EL (cell line): ENCODE measurements at regions not wholly inside any gene's neighbourhood (a gene's known extent, or its start where the extent isn't known, plus 50 kb on each side); places are given as distances from the start of the nearest gene placed in this dataset.

Source experiments
- DNase-seq: peaks from one replicate; pipeline ENCODE4 v3.0.0-alpha.2; 2016

DNA sequence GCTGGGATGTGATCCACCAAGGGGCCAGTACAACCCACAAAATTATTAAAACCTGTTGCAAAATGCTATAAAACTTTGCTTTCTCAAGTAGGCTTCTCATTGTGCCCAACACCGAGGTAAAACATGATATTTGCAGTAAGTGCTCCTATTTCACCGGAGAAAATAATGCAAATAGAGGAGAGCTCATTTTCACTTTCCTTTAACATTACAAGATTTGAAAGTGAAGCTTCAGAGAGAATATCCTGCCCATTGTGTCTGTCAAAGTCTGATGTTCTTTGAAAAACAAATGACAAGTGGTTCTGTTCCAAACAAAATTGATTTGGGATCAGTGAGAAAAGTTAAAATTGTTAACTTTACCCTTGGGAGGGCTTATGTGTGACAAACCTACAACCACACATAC, 287.1 kb downstream of the KCNN2 start:
- no peak for DNase-seq

GRCh38 chr5:114644576-114644975, 282.7 kb downstream of the KCNN2 start:
- no peak for DNase-seq

GRCh38 chr5:114636271-114636670, 274.4 kb downstream of the KCNN2 start:
- no peak for DNase-seq

DNA sequence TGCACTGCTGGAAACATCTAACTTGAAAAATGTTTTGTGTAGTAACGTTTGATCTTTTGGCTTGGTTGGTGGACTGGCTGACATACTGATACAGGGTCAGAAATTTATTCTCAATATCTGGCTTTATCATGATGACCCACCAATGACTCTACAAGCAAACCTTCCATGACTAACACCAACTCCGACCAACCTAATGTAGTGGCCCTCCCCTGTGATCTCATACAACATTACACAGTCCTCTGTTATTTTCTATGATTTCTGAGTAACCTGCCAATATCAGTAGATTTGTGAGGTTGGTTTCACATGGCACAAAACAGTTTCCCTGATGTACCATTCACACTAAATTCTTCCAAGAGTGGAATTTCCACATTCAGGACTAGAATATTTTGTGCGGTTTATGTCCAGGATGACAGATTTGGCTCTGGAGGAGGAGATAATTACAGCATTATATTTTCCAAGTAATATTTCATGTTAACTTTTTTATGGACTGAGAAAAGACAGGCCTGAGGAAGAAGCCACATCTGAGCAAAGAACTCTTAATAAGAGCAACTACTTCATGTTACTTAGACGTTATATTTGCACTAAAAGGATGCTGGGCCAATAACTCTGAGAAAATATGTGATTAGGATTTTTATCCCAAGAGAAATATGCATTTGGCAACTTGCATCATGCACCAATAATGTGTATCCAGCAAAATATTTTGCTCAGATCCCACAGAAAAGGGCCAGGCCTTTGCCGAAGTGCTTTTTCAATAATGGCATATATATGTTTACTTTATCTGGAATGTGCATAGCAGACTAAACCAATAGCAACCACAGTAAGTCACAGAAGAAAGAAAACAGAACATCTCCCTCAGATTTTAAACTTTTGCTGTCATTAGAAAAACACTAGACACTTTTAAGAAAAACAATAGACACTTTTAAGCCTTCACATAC, 273.4 kb downstream of the KCNN2 start:
- DNase-seq: peak; percentile 4

DNA sequence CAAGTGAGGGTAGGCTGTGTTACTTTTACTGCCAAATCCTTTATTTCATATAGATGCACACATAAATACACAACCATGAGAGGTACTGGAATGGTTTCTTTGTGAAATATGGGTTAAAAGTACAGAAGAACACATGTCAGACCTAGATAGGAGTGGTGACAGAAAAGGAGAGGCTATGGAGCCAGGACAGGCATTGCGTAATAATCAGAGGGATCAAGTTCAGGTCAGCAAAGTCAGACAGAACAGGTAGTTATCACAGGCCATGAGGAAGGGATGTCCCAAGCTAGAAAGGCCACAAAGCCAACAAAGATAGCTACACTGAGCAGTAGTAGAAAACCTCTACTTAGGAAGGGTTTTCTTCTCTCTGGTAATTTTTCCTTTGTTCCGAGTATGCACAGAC, 272.6 kb downstream of the KCNN2 start:
- DNase-seq: no peak

DNA sequence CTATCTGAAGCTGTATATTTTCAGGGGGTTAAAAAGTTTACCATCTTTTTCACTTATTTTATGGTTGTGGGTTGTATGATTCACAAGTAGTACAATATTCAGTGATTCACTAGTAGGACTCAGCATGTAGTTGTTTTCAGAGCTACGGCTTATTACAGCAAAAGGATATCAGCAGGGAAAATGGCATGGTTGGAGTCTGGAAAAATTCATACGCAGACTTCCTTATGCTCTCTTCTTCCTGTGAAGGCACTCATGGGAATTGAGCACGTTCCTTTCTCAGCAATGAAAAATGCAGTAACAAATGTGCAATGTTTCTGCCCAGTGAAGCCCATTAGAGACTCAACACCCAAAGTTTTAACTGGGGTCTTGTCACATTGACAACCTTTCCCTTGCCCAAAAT, 250.5 kb downstream of the KCNN2 start:
- DNase-seq: no peak

- no peak for DNase-seq
Observed at GRCh38 chr5:114581136-114581535, 219.3 kb downstream of the KCNN2 start.

DNA sequence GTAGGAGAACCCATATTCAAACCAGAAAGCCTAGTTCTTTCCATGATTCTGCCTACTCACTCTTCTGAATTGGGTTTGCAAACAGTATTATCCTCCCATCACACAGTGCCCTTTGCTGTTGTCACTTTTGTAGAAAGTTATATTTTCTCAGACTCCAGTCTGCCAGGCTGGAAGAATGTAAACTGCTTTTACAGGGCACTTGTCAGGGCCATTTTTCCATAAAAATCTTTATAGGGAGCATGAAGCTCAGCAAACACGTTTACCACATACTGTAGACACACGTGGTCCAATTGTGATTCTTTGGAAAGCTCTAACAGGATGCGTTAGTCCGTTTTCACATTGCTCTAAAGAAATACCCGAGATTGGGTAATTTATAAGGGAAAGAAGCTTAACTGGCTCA, 204.0 kb downstream of the KCNN2 start:
- DNase-seq: no peak

GRCh38 chr5:114565139-114565538, 203.3 kb downstream of the KCNN2 start:
- DNase-seq: no peak

DNA sequence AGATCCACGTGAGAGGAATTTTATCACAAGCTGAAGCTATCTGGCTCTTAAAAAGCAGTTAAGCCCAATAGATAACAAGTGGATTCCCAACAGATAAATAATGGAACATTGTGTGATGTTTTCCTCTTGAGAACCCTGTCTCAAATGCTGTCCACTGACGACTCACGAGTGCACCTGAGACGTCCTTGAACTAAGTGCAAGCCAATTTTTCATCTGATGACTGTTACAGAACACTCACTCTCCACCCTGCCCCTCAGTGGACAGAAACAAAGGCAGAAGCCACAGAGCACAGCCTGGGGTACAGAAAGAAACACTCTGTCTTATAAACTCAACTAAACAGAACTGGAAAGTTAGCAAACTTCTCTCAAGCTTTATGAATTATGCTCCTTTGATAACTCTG, 199.5 kb downstream of the KCNN2 start:
- DNase-seq: no peak
